Skeletal muscle satellite cell (primary cell): ENCODE measurements at regions not wholly inside any gene's neighbourhood (a gene's known extent, or its start where the extent isn't known, plus 50 kb on each side); places are given as distances from the start of the nearest gene placed in this dataset.

Experiments used
- H3K27me3 ChIP-seq: 2 replicates; pipeline ENCODE4 v1.7.0; 2013; ENCODE audit warnings: low read length; ENCODE audit not compliant: control insufficient read depth, insufficient read depth
- H3K36me3 ChIP-seq: 2 replicates; pipeline ENCODE4 v1.7.0; 2013; ENCODE audit warnings: mild to moderate bottlenecking, control low read depth, low read length; ENCODE audit not compliant: insufficient read depth
- H3K4me1 ChIP-seq: 2 replicates; pipeline ENCODE4 v1.7.0; 2013; ENCODE audit warnings: low read length; ENCODE audit not compliant: control insufficient read depth, insufficient read depth
- H3K4me2 ChIP-seq: 2 replicates; pipeline ENCODE4 v1.7.0; 2013; ENCODE audit warnings: mild to moderate bottlenecking, low read length
- H3K4me3 ChIP-seq: 2 replicates; pipeline ENCODE4 v1.7.0; 2013; ENCODE audit warnings: low read length
- H3K9ac ChIP-seq: 2 replicates; pipeline ENCODE4 v1.7.0; 2013; ENCODE audit warnings: mild to moderate bottlenecking, low read depth, low read length, moderate library complexity
- H3K9me3 ChIP-seq: replicated peaks from 2 replicates; pipeline ENCODE4 v1.7.0; 2013; ENCODE audit warnings: mild to moderate bottlenecking, control low read depth, low read length

DNA sequence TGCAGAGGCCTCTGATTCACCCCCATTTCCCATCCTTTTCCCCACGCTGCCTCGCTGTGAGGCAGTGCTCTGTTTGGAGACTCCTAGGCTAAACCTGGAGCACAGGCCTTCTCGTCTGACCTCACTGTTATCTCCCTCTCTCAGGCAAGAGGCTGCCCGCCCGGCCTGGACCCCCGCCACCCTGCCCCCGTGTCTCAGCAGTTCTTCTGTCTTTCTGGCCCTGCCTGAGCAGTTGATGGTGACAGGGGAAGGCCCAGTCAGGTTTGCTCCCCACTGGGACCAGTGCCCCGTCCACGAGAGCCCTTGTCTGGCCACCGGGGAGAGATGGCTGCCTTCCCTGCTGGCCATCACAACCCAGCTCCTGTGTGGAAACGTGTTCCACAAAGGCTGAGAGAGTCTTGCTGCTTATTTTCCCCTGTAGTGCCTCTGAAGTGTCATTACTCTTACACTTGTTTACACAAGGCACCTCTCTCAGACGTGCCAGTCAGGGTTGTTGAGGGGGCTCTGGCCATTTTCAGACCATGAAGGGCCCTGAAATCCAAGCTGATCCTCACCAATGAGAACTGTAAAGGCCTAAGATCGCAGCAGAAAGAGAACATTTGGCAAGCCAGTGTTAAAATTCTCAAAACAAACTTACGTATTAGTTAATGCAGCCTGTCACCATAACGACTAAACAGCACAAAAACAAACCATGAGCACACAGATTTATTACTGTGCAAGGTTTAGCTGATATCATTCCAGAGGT lies 210.9 kb downstream of the NDUFA10 start:
- Histone ChIP-seq H3K4me2 (no peak overlapping the region), H3K9ac (no peak overlapping the region), H3K9me3 (peaks cover 7% of the 10 kb centered on the region), H3K4me3 (no peak overlapping the region), H3K27me3 (no peaks in the 10 kb centered on the region), H3K36me3 (no peaks in the 10 kb centered on the region), H3K4me1 (no peaks in the 10 kb centered on the region)

DNA sequence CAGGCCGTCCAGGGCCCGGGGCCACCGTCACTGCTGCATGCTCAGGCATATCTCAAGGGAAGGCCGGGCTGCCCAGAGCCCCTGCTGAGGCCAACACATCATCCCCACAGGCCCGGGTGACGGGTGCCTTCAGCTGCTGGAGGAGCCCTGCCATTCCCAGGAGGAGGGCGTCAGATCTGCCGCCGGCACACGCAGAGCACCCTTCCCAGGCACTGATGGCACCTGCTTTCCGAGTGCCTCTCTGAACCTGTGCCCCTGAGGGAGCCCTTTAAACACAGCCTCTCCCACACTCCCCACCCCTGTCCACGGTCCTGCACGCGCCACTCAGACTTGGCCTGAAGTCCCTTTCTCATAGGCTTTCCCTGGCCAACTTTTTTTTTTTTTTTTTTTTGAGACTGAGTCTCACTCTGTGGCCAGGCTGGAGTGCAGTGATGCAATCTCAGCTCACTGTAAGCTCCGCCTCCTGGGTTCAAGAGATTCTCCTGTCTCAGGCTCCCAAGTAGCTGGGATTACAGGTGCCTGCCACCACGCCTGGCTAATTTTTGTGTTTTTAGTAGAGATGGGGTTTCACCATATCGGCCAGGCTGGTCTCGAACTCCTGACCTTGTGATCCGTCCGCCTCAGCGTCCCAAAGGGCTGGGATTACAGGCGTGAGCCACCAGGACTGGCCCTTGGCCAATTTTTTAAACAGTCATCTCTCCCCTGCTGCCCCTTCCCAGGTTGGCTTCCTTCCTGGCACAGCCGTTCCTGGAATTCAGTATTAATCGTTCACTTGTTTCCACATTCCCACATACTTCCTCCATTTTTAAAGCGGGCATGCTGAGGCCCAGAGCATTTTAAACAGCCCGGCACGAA lies 211.7 kb downstream of the NDUFA10 start:
- Histone ChIP-seq H3K9ac (no peak overlapping the region), H3K36me3 (no peaks in the 10 kb centered on the region), H3K4me3 (no peak overlapping the region), H3K9me3 (peaks cover 3% of the 10 kb centered on the region), H3K27me3 (no peaks in the 10 kb centered on the region), H3K4me2 (no peak overlapping the region), H3K4me1 (no peaks in the 10 kb centered on the region)

DNA sequence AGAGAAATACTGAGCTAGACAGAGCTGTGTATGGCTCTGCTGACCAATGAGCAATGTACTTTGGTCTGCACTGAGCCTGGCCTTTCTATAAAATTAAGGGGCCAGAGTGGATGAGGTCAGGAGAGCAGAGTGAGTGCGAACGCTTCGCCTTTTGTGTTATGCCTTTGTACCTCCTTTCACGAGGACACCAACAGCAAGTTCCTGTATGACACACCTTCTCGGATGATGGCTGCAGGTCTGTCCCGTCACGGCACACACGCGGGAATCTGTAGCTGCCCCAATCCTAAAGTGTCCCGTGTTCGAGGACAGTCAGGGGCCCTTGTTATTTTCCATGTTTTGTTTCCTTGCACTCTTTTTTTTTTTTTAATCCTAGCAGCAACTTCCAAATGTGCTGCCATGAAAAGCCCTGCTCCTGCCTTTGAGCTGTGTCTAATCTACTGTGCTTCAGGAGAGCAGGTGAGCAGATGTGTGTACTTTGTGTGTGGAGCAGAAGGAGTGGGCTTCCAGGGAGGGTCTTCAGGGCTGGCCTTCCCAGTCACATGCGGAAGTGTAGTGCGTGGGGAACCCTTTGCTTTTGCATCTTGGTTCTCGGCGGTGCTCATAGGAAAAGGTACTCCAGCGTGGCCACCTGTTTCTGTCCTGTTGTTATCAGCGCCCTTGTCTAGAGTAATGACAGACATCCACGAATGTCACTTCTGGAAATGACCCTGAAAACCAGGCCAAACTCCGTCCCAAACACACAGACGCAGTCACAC lies 213.2 kb downstream of the NDUFA10 start:
- Histone ChIP-seq H3K27me3 (no peaks in the 10 kb centered on the region), H3K9ac (no peak overlapping the region), H3K4me2 (no peak overlapping the region), H3K4me3 (no peak overlapping the region), H3K9me3 (peaks cover 3% of the 10 kb centered on the region), H3K36me3 (no peaks in the 10 kb centered on the region), H3K4me1 (no peaks in the 10 kb centered on the region)

DNA sequence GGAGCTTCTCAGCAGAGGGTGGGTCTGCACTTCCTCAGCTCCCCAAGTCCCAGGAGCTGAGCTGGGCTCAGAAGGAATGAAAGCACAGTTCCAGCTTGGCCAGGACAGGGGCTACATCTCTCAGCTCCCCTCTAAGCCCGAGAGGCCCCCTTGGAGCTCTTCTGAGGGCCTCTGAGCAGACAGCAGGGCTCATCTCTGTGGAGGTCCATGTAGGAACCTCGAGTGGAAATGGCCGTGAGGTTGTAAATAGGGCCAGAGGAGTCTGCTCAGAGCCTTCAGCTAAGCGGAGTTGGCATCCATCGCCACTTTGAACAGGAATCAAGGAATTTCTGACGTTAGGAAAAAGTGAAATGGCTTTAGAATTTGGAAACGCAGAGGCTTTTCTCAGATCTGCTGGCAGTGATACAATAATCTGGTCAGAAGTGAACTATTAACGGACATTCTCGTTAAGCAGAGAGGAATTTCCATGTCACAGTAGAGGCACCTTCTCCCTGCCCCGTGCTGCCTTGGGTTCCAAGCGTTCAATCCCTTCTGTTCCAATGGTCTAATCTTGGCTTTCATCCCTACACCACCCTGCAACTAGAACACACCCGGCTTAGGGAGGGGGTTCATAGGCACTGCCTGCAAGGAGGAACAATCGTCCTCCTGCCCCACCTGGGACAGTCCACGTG lies 213.9 kb downstream of the NDUFA10 start:
- Histone ChIP-seq H3K36me3 (no peaks in the 10 kb centered on the region), H3K9ac (no peak overlapping the region), H3K4me1 (no peaks in the 10 kb centered on the region), H3K9me3 (peaks cover 3% of the 10 kb centered on the region), H3K4me2 (no peak overlapping the region), H3K27me3 (no peaks in the 10 kb centered on the region), H3K4me3 (no peak overlapping the region)

DNA sequence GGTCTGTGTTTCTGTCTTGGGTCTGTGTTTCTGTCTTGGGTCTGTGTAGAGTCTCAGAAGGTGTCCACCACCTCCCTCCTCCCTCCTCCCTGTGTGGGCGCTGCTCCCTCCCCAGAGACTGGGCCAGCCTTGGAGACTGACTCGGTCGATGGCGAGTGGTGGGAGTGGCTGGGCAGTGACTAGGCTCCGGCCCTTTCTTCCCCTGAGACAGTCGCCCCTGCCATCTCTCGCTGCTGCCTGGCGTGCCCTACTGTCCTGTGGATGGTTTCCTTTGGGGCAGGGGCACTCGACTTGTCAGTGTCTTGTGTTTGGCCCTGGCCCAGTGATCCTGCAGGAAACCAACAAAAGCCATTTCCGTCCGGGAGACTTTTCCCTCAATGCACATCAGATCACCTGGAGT lies 215.8 kb downstream of the NDUFA10 start:
- Histone ChIP-seq H3K36me3 (no peaks in the 10 kb centered on the region), H3K4me2 (no peak overlapping the region), H3K4me1 (no peaks in the 10 kb centered on the region), H3K9ac (no peak overlapping the region), H3K4me3 (no peak overlapping the region), H3K9me3 (peaks cover 4% of the 10 kb centered on the region), H3K27me3 (no peaks in the 10 kb centered on the region)

DNA sequence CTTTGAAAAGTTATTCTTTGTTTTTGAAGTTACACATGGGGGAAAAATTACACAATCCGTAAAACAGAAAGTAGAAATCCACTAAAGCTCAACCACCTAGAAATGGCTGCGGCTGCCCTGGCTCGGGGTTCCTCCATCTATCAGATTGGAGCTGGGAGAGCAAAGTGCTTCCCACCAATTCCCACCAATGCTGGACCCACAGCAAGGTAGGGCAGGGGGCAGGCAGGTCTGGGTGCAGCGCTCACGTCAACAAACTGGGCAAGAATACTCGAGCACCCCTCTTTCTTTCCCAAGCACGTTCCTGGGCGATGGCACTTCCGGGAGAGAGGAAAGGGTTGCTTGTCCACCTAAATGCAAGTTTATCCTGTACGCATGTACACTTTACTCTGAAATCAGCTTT lies 217.6 kb downstream of the NDUFA10 start:
- Histone ChIP-seq H3K4me3 (no peak overlapping the region), H3K36me3 (no peaks in the 10 kb centered on the region), H3K9ac (no peak overlapping the region), H3K4me1 (no peaks in the 10 kb centered on the region), H3K9me3 (peaks cover 9% of the 10 kb centered on the region), H3K4me2 (no peak overlapping the region), H3K27me3 (no peaks in the 10 kb centered on the region)

DNA sequence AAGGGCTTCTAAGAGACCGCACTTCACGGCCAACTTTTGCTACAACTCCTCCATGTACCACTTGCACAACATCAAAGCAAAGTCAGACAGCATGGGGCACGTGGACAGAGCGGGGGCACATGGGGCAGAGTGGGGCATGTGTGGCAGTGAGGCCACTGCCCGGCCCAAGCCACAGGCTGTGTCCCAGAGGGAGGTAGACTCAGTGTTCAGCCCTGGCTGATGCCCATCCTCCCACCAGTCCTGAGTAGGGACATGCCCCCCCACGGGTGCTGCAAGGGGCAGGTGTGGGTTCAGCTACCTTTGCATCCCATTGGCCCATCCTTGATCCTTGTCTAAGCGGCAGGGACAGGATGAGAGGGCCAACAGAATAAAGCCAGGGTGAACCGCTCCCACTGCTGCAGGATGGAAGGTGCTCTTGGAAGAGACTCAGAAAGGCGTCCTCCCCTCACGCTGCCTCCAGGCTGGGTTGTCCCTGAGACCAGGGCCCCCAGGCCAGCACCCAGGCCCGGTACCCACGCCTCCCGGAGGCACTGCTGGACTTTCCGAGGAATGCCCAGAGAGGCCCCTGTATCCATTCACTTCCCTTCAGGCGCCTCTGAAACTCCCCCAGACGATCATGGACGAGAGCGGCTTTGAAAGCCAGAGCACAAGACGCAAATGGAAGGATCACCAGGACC lies 218.2 kb downstream of the NDUFA10 start:
- no peak overlapping the region for H3K4me2 ChIP-seq
- no peaks in the 10 kb centered on the region for H3K27me3 ChIP-seq
- H3K9me3 ChIP-seq: peaks cover 11% of the 10 kb centered on the region
- H3K36me3 ChIP-seq: no peaks in the 10 kb centered on the region
- no peak overlapping the region for H3K9ac ChIP-seq
- no peaks in the 10 kb centered on the region for H3K4me1 ChIP-seq
- H3K4me3 ChIP-seq: no peak overlapping the region

DNA sequence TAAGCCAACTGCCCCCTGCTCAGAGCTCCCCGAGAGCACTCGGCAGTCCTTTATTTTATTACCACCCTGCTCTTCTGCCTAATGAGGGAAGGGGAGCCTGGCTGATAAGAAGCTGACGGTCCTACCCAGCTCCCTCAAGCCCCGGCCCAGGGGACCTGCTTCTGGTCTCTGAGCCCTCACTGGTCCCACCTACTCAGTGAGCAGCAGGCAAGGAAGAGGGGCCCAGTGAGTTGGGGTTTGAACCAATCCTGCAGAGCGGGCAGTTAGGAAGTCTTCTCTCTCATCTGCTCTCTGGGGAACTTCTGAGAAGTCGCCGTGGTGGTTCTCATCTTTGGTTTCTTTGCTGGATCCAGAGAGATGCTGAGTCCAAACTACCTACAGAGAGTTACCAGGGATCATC lies 218.9 kb downstream of the NDUFA10 start:
- H3K36me3 ChIP-seq: no peaks in the 10 kb centered on the region
- H3K4me3 ChIP-seq: no peak overlapping the region
- H3K4me1 ChIP-seq: no peaks in the 10 kb centered on the region
- peaks cover 12% of the 10 kb centered on the region for H3K9me3 ChIP-seq
- H3K27me3 ChIP-seq: no peaks in the 10 kb centered on the region
- H3K9ac ChIP-seq: no peak overlapping the region
- H3K4me2 ChIP-seq: no peak overlapping the region

DNA sequence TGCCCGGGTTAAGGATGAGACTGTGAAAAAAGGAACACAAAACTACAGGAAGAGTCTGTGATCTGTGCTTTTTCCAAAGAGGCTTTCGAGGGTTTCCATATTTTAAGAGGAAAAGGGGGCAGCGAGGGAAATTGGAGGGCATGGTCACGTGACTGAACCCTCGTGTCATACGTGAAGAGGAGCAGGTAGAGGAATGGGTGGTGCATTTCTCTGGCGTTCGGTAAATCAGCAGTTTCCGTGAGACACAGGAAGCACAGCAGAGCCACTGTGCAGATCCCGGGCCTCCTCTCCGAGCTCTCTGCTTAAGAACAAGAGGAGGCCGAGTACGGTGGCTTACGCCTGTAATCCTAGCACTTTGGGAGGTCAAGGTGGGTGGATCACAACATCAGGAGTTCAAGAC lies 219.7 kb downstream of the NDUFA10 start:
- peaks cover 12% of the 10 kb centered on the region for H3K9me3 ChIP-seq

DNA sequence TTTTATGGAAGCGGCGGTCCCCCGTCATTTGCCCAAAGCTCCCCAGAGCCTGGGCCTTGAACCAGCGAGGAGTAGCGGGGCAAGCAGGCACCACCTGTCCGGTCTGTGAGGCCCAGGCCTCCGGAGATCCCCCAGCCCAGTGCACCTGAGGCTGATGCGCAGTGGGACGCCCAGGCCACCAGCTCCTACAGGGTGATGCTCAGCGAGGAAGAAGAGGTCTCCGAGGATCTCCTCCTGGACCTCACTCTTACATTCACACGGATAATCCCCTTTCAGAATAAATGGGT lies 220.2 kb downstream of the NDUFA10 start:
- Histone ChIP-seq H3K4me3 (no peak overlapping the region), H3K36me3 (no peaks in the 10 kb centered on the region), H3K4me2 (no peak overlapping the region), H3K4me1 (no peaks in the 10 kb centered on the region), H3K9ac (no peak overlapping the region), H3K27me3 (no peaks in the 10 kb centered on the region), H3K9me3 (peaks cover 12% of the 10 kb centered on the region)

More for the DNA sequence above, 219.7 kb downstream of the NDUFA10 start:
- H3K9ac ChIP-seq: no peak overlapping the region
- H3K36me3 ChIP-seq: no peaks in the 10 kb centered on the region
- no peaks in the 10 kb centered on the region for H3K4me1 ChIP-seq
- no peaks in the 10 kb centered on the region for H3K27me3 ChIP-seq
- H3K4me3 ChIP-seq: no peak overlapping the region
- H3K4me2 ChIP-seq: no peak overlapping the region
